Hematopoietic multipotent progenitor cell treated with erythropoietin and hydrocortisone succinate and interleukin-3 and kit ligand, for 15 days (in vitro differentiated cells): ENCODE measurements at regions not wholly inside any gene's neighbourhood (a gene's known extent, or its start where the extent isn't known, plus 50 kb on each side); places are given as distances from the start of the nearest gene placed in this dataset.

Experiments used
- DNase-seq: peaks from one replicate; pipeline ENCODE4 v3.0.0-alpha.2; 2015; ENCODE audit warnings: low spot score

DNA sequence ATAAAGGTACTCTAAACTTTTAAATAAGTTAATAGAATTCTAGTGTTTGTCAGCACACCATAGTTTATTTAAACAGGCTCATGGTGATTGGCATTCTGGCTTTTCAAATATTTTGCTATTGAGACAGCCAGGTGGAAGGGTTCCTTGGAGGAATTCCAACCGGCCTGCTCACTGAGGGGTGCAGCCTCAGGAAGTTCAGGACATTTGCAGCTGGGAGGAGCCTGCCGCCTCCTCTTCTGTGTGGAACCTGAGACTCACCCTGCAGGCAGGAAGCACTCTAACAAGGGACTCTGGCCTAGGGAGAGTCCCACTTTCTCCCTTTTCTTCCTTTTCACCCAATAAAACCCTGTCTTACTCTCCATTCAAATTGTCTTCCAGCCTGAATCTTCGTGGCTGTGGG, 1328.0 kb downstream of the FSTL5 start:
- no peak for DNase-seq

DNA sequence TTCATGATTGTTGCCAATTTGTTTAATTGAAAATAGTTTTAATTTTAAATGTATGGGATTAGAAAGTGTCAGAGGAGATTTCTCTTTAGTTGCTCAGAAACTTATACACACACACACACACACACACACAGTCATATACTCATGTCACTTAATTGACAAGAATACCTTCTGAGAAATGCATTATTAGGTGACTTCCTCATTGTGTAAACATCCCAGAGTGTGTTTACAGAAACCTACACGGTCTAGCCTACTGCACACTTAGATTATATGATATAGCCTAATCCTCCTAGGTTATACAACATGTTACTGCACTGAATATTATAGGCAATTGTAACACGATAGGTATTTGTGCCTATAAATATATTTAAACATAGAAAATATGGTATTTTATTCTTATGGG, 1327.4 kb downstream of the FSTL5 start:
- DNase-seq: no peak

DNA sequence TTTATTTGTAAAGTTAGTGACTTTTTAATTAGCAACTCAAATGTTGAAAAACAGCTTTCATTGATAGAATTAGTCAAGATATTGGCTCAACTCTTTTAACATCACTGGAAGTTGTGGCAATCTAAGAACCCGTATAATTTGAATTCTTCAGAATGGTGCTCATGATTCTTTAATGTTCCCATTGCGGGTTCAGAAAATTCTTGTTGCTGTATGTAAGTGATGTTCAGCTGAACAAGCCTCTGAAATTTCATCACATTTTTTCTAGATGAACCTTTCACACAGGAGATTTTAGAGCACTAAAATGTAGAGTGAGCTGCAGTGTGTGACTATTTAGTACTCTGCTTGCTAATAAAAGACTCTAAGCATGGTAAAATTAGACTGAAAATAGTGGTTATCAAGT, 1317.7 kb downstream of the FSTL5 start:
- no peak for DNase-seq

DNA sequence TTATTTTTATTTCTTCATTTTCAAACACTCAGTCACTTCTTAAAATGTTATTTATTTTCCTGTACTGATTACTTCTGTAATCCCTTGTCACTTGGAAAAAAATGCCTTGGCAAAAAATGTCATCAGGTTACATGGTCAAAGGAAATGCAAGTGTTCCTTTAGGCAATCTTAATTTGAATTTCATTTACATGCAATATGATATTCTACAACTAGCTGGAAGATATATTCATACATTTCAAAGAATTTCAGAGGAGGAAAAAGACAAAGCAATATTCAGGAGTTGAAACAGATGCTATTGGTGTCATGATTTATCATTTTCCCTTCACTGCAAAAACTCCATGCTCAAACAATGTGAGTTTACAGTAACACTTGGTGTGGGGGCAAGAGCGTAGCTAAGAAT, 1316.6 kb downstream of the FSTL5 start:
- DNase-seq: no peak

DNA sequence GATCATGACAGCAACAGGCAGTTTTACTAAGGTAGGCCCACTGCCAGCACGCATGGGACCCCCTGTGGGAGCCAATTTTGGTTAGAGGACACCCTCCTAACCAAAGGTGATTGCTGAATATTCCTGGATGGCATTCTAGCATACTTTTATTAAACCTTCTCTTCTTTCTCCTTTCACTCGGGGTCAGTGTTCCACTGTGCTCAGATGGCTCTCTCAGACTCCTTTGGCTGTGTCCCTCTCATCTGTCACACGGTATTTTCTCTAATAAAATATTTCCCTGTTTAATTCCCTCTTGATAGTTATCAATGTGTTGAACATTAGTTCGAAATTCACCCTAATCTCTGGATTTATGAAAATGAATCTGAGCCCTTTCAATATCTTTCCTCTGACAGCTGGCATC, 1315.3 kb downstream of the FSTL5 start:
- DNase-seq: no peak

DNA sequence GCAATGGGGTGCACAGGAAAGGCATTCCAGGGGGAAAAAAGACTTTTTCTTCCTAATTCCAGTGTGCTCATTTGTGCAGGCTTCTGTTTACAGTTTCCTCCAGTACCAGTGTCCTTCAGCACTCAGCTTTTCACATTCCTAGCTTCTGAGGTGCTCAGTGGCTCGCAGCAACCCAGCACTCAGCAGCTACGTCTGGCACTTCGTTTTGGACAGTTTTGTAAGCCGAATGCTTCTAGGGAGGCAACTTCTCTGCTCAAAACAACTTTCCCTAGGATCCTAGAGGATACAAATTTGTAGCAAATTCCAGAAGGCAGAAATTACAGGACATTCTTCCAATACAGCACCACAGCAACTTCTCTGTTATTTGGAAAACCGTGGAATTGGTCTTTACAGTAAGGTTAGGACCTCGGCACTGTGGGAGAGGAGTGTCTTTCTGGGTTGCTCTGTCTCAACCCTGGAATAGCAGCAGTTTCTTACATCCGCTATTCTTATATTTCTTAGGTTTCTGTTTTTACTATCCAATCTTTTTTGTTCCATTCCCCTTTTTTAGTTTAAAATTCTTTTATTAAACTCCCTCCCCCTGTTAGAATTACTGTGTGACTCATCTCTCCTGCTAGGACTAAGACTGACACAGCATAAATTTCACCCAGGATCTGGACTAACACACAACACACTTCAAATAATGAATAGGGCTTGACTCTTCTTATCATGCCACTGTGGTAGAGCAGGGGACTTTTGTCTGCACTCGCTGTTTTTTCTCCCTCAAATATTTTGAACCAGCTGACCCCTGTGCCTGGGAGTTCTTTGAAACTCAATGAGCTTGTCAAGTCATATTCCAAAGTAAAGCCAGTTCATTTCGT, 1314.7 kb downstream of the FSTL5 start:
- no peak for DNase-seq

DNA sequence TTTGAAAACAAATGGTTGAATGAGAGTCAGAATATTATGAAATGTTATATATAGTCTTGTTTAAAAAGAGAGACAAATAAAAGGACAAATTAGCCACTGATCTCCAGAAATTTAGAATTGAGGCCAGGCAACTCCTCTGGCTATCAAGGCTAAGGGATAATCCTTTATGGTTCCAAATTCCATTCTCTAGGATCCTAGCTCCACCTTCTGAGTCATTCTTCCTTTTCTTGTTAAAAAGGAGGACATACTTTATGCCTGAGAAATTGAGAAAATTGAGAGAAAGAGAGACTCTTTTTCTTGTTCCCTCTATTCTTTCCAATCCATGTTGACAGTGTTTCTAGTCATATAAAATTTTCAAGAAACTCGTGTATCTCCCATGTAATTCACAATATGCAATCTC, 1299.5 kb downstream of the FSTL5 start:
- no peak for DNase-seq

DNA sequence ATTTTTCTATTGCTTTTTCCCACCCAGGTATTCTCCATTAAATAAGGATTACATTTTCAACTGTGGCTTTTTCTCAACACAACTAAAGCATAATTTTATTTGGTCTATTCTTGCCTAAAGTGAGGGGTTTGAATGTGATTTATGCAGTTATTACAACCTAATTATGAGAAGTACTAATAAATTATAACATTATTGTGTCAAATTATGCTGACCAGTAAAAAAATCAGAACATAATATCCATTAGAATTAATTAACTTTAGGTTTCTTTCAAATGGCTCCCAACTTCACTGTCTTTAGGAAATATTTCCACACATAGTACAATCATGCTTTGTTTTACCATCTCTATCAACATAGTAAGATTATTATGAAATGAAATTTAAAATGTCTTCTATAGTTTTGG, 1293.9 kb downstream of the FSTL5 start:
- no peak for DNase-seq

DNA sequence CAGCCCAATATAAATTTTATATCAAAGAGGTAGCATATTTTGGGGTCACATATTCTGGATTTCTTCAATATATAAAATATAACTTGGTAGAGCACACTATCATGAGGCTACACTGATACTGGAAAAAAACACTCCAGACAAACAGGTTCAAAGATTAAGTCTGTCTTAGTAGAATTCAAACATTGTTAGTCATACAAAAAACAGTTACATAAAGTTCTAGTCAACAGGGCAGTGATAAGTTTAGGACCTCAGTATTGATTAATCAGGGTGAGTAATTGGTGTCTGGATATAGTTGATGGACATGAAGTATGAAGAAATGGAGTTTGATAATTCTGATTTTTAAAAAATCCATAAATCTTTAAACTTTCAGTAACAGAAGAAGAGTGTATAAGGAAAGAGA, 1291.3 kb downstream of the FSTL5 start:
- no peak for DNase-seq

DNA sequence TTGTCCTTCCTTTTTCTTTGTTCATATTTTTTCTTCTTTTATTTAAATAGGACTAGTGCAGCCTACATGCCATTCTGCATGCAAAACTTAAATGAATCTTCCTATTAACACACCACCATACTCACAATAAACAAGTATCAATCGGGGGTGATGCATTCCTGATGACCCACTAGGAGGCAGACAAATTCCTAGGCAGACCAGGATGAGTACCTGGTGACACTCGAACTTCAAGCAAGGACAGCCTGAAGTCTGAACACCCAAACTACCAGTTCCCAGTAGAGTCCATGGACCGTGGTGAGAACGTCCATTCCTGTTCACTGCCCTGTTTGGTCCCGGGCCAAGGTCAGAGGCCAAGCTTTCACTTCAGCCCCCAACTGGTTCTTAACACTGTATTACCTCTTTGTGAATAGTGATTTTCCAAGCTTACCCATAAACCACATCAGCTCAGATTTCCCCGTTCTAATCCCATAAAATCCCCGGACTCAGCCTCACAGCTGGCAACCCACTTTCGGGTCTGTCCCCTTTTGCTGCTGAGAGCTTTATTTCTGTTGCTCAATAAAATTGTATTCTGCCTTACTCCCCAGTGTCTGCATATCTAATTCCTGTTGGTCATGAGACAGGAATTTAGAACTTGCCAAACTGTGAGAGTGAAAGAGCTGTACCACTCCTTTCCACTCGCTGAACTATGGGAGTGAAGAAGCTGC, 1286.6 kb downstream of the FSTL5 start:
- DNase-seq: no peak

DNA sequence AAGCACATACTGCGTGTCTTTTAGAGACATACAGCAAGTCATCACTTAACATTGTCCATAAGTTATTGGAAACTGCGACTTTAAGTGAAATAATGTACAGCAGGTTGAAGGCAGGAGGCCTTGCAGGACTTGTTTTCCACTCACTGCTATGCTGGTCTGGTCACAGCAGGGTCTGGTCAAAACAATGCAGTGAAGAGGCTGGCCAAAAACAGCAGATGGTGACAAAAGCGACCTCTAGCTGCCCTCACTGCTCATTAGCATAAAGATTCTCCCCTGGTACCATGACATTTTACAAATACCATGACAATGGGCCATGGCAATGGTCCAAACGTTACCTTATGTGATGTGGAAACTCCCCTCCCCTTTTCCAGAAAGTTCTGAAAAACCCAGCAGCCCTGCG, 1283.6 kb downstream of the FSTL5 start:
- DNase-seq: no peak

DNA sequence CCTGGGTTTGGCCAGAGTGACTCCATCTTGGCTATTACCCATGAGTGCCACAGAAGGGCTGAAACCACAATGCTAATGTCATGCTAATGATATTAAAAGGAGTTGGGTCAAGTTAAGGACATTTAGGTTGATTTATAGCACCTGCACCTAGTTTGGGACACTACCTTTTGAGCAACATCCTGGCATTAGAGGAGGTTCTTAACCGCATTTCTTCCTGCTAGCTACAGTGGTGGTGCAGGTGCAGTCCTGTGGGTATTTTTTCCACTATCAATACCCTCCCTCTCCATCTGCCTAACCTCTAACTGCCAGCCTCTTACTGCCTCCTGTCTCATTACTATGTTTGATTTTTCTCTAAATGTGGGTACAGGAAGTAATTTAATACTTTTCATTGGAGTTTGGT, 1276.1 kb downstream of the FSTL5 start:
- DNase-seq: no peak

DNA sequence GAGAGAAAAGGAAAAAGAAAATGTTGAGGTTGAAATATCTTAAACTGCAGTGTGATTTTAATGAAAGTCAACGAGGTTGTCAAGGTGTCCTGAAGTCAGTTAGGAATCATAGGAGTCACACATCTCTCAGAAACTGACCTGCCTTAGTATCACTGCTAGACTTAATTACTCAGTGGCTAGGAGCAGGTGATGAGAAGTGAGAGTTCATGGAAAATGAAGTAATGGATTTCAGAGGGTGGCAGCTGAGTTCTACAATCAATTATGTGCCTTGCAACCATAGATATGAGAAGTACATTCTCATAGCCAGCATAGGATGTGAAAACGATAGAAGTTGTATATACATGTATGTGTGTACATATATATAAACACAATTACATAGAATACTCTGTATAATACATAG, 1269.7 kb downstream of the FSTL5 start:
- DNase-seq: no peak

DNA sequence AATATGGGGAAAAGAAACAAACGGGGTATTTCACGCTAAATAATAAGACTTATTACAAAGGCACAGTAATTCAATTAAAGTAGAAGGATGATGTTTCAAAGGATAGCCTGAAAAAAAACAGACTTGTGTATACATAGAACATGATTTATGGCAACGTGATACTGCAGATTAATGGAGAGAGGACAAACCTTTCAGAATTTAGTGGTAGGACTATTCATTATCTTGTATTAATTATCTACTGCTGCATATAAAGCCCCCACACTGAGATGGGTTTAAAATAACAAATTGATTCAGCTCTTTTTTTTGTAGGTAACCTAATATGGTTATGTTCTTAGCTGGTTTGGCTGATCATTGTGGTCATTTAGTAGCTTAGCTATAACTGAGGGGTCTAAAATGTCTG, 1269.0 kb downstream of the FSTL5 start:
- DNase-seq: no peak

DNA sequence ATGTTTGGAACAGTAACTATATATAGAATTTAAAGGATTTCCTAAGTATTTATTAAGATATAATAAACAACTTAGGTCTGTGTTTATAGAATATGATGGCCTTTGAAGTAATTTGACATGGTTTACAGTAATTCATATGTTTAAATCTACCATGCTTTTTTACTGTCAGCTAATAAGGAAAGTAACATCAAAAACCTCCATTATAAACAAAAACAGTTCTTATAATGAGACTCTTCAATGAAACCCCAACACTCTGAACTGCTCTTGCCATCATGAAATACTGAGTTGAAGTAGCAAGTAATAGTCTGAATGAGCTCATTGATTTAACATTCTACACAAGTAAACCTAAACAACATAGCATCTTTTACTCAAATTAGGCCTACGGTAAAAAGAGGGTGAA, 1236.5 kb downstream of the FSTL5 start:
- no peak for DNase-seq

DNA sequence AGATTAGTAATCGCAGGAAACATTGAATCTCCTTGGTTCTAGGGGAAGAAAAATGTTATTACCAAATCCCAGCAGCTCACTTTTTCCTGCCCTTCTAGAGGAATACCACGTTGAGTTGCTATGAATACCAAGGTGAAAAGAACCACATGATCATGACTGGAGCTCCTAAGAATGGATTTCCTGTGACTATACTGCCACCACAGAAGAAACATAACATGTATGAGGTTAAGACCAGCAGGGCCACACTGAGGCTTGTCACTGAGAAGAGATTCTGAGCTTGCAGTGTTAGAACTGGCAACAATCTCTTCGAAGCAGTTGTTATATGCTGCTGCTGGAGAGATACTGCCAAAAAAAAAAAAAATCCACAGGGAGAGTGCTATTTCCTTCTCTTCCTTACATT, 1235.3 kb downstream of the FSTL5 start:
- DNase-seq: no peak

DNA sequence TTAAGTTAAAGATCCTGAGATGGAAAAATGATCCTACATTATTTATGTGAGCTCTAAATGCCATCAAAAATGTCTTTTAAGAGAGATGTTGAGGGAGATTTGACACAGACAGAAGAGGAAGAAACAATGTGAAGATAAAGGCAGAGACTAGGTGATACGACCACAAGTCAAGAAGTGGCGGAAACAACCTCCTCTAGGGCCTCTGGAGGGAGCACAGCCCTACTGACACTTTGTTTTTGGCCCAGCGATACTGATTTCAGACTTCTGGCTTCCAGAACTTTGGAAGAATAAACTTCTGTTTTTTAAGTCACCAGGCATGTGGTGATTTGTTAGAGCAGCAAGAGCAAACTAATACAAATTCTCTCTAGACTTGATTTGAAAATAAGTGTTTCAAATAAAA, 1216.1 kb downstream of the FSTL5 start:
- no peak for DNase-seq

DNA sequence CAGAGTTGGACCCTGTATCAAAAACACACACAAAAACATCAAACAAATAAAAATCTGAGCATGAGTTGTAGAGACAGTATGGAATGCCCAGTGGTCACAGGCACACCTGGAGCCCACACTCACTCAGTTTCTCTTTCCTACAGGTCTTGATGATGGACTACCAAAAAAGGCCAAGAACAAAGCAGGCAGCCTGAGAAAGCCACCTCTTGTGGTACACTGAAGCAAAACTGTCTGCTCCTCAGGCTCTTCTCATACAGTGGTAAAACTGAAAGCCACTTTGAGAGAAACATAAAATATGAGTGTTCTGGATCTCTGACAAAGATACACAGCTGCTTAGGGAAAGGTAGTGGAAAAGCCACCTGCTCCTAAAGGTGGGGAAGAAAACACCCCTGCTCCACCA, 1206.9 kb downstream of the FSTL5 start:
- no peak for DNase-seq

DNA sequence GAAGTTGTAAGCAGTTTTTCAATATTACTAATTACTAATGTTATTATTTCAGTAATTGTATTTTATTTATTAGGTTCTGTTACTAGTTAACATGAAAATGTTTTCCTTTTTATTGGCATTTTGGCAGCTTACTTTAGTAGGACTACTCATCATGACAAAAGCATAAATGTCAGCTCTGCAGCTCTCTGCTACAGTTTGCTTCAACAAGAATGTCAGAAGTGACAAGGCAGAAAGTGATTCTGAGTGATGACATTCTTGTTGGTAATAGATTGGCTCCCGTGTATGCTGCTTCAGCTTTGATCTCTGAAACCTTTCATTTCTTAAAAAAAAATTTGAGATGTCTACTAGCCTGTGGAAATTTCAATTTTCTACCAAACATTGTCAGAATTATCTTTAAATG, 1193.9 kb downstream of the FSTL5 start:
- DNase-seq: no peak

DNA sequence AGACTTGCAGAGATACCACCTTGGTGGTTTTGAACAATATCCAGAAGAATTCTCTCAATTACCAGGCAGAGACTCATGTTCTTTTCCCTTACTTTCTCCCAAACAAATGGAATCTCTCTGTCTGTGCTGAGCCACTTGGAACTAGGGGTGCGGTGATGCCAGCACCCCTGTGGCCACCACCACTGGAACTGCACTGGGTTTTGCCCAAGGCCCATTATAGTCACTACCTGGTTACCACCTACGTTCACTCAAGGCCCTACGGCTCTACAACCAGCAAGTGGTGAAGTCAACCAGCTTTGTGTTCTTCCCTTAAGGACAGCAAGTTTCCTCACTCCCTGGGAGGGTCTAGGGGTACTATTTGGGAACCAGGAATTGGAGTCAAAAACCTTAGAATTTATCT, 1183.7 kb downstream of the FSTL5 start:
- DNase-seq: no peak

DNA sequence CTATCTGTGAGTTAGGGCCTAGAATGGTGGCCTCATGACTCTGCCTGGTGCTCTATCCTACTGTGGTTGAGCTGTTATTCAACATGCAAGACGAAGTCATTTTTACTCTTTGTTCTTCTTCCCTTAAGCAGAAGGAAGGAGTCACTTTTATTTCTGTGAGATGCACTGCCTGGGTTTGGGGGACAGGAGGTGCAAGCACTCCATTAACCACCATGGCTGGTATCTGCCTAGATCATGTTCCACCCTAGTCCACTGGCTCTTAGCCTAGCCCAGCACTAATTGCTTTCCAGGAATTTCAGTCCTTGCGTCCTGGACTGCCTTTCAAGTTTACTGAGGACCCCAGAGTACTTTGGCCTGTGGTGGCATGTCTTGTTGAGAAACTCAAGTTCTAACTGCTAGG, 1182.7 kb downstream of the FSTL5 start:
- DNase-seq: no peak

DNA sequence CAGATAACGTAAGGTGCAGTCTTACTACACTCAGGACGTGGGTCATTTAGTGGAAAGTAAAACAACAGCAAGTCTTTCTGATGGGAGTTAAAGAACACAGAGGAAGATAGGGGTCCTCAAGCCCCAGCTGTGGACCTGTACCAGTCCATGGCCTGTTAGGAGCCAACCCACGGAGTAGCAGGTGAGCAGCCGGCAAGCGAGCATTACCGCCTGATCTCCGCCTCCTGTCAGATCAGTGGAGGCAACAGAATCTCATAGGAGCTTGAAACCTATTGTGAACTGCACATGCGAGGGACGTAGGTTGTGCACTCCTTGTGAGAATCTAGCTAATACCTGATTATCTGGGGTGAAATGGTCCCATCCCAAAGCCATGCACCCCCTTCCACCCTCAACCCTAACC, 1180.8 kb downstream of the FSTL5 start:
- no peak for DNase-seq

DNA sequence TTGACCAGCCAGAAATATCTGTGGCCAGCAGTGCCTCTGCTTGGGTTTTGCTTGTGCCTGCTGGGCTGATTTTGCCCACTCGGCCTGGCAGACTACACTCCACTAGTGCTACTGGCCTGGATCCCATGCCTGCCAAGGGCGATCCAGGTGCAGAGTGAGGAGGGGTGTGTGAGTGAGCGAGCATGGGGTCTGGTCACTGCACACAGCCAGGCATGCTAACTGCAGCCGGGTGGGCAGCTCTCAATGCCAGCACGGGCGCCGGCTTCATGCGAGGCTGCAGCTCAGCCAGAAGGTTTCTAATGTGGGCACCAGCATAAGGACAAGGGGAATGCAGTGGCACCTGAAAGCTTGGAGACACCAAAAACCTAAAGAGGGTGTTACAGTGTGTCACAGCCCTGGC, 1161.4 kb downstream of the FSTL5 start:
- DNase-seq: no peak
